GM19452 (cell line): ENCODE measurements at regions not wholly inside any gene's neighbourhood (a gene's known extent, or its start where the extent isn't known, plus 50 kb on each side); places are given as distances from the start of the nearest gene placed in this dataset.
"Not testable (repeated sequence)": the region's sequence is repeated elsewhere in the genome, so short reads cannot be mapped to it uniquely, and the experiment has no call there.

Experiments used
- ATAC-seq: cut with Tn5 transposase; IDR thresholded peaks from one replicate; pipeline ENCODE4 v1.9.1; 2021; ENCODE audit not compliant: unreplicated experiment

- ATAC-seq, result no peak
Measured at GRCh38 chr5:145025775-145026174, 809.4 kb downstream of the PRELID2 start.

- no peak for ATAC-seq
Measured at GRCh38 chr5:145015146-145015545, 820.0 kb downstream of the PRELID2 start.

GRCh38 chr5:145014109-145014508 is 821.0 kb downstream of the PRELID2 start:
- ATAC-seq, result no peak

- ATAC-seq, result no peak
Measured at GRCh38 chr5:145010834-145011233, 824.3 kb downstream of the PRELID2 start.

- no peak for ATAC-seq
Measured at GRCh38 chr5:145008876-145009530, 826.1 kb downstream of the PRELID2 start.

GRCh38 chr5:144994356-144994755 is 823.7 kb downstream of the KCTD16 start:
- ATAC-seq, result not testable (repeated sequence)

- ATAC-seq, result no peak
Measured at GRCh38 chr5:144983101-144983500, 812.4 kb downstream of the KCTD16 start.

- no peak for ATAC-seq
Measured at GRCh38 chr5:144979516-144980264, 809.0 kb downstream of the KCTD16 start.

- no peak for ATAC-seq
Measured at GRCh38 chr5:144972317-144972716, 801.6 kb downstream of the KCTD16 start.

GRCh38 chr5:144971108-144971850 is 800.6 kb downstream of the KCTD16 start:
- ATAC-seq, result no peak

GRCh38 chr5:144960296-144960695 is 789.6 kb downstream of the KCTD16 start:
- no peak for ATAC-seq

- ATAC-seq, result no peak
Measured at GRCh38 chr5:144958002-144958401, 787.3 kb downstream of the KCTD16 start.

GRCh38 chr5:144950996-144951395 is 780.3 kb downstream of the KCTD16 start:
- no peak for ATAC-seq

GRCh38 chr5:144947023-144947422 is 776.4 kb downstream of the KCTD16 start:
- ATAC-seq, result no peak

GRCh38 chr5:144945503-144945902 is 774.8 kb downstream of the KCTD16 start:
- no peak for ATAC-seq

- ATAC-seq, result no peak
Measured at GRCh38 chr5:144944936-144945335, 774.3 kb downstream of the KCTD16 start.

- no peak for ATAC-seq
Measured at GRCh38 chr5:144941004-144941403, 770.3 kb downstream of the KCTD16 start.

- ATAC-seq, result no peak
Measured at GRCh38 chr5:144918371-144918770, 747.7 kb downstream of the KCTD16 start.

GRCh38 chr5:144915452-144915851 is 744.8 kb downstream of the KCTD16 start:
- ATAC-seq, result no peak

GRCh38 chr5:144913661-144914060 is 743.0 kb downstream of the KCTD16 start:
- no peak for ATAC-seq

- ATAC-seq, result no peak
Measured at GRCh38 chr5:144896473-144896872, 725.8 kb downstream of the KCTD16 start.

GRCh38 chr5:144886668-144887067 is 716.0 kb downstream of the KCTD16 start:
- ATAC-seq, result no peak
